ENCODE measurements at regions not wholly inside any gene's neighbourhood (a gene's known extent, or its start where the extent isn't known, plus 50 kb on each side); places are given as distances from the start of the nearest gene placed in this dataset.

DNA sequence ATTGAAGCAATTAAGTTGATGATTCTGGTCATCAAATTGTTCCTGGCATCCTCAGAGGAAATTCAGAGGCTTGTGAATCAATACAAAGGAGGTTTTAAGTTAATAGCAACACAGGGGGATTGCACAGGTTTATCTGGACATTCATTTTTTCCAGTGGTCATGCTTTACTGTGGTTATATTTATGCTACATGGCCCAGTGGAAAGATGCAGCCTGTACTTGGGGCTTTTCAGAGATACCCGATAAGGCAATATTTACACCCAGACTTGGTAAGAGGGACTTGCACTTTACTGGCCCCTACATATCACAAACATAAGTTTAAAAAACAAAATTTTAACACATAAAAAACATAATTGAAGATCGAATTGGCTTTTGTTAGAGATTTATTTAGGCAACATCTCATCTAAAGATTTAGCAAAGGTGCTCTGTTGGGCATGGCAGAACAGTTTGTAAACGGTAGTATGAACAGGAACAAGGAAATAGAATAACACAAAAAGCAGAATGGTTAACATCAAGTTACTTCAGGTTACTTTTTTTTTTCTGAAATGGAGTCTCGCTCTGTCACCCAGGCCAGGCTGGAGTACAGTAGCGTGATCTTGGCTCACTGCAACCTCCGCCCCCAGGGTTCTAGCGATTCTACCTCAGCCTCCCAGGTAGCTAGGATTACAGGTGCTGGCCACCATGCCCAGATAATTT, 49.7 kb upstream of the GLDC start:
- TF ChIP-seq, protein P1, sequence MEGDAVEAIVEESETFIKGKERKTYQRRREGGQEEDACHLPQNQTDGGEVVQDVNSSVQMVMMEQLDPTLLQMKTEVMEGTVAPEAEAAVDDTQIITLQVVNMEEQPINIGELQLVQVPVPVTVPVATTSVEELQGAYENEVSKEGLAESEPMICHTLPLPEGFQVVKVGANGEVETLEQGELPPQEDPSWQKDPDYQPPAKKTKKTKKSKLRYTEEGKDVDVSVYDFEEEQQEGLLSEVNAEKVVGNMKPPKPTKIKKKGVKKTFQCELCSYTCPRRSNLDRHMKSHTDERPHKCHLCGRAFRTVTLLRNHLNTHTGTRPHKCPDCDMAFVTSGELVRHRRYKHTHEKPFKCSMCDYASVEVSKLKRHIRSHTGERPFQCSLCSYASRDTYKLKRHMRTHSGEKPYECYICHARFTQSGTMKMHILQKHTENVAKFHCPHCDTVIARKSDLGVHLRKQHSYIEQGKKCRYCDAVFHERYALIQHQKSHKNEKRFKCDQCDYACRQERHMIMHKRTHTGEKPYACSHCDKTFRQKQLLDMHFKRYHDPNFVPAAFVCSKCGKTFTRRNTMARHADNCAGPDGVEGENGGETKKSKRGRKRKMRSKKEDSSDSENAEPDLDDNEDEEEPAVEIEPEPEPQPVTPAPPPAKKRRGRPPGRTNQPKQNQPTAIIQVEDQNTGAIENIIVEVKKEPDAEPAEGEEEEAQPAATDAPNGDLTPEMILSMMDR (IDR thresholded peaks at IDR 0.05) = no peak
- TF ChIP-seq POLR2AphosphoS5 (IDR thresholded peaks at IDR 0.05; ENCODE audit: insufficient read depth in 1 of 2, low read depth in 1 of 2) = no peak

Measured in vagina (tissue), 2 donors.